H1 (cell line): ENCODE measurements at regions not wholly inside any gene's neighbourhood (a gene's known extent, or its start where the extent isn't known, plus 50 kb on each side); places are given as distances from the start of the nearest gene placed in this dataset.
A peak's percentile ranks its signal among the peaks of the same experiment; 100 is the strongest.

Experiments used
- CTCF ChIA-PET: fragments of 300-600 bp; sonication (Branson Sonifier 250); formaldehyde crosslinking; loops from one replicate; lab custom pipeline; 2021; ENCODE audit not compliant: partially characterized antibody; lab: Charles Lee
- POLR2A ChIA-PET: fragments of 300-600 bp; sonication (Branson Sonifier 250); formaldehyde crosslinking; loops from one replicate; lab custom pipeline; 2021; ENCODE audit warnings: inconsistent platforms; ENCODE audit not compliant: partially characterized antibody; lab: Charles Lee
- DNase-seq, 2 experiments: peaks; one replicate each; pipeline versions ENCODE4 v3.0.0 to v3.0.0-alpha.2; 2010 to 2022; ENCODE audit warnings: low spot score in 2 of 2, low read depth in 1 of 2, mixed read lengths in 1 of 2
- FAIRE-seq: peaks from 2 replicates; lab custom pipeline; 2011; peaks lifted over from hg19 to GRCh38; lab: Jason Lieb, UNC
- H2AFZ ChIP-seq: 2 replicates; pipeline ENCODE4 v1.8.1; 2012; ENCODE audit warnings: low read length, inconsistent platforms
- H2AK5ac ChIP-seq: 2 replicates; pipeline ENCODE4 v1.6.1; 2013; ENCODE audit warnings: low read depth, low read length
- H2BK120ac ChIP-seq: replicated peaks from 2 replicates; pipeline ENCODE3; 2013; ENCODE audit warnings: low read depth, low read length, inconsistent platforms
- H2BK12ac ChIP-seq: 2 replicates; pipeline ENCODE4 v1.6.1; 2013; ENCODE audit warnings: low read depth, low read length
- H2BK15ac ChIP-seq: 2 replicates; pipeline ENCODE4 v1.6.1; 2013; ENCODE audit warnings: low read length
- H2BK20ac ChIP-seq: 2 replicates; pipeline ENCODE4 v1.6.1; 2013; ENCODE audit warnings: low read length
- H2BK5ac ChIP-seq: 2 replicates; pipeline ENCODE4 v1.6.1; 2013; ENCODE audit warnings: low read depth, low read length
- H3K14ac ChIP-seq: 2 replicates; pipeline ENCODE4 v1.6.1; 2013; ENCODE audit warnings: inconsistent platforms; ENCODE audit not compliant: insufficient read length
- H3K18ac ChIP-seq: 2 replicates; pipeline ENCODE4 v1.6.1; 2013; ENCODE audit warnings: low read length; ENCODE audit errors: extremely low read depth
- H3K23ac ChIP-seq: 2 replicates; pipeline ENCODE4 v1.6.1; 2013; ENCODE audit warnings: inconsistent platforms; ENCODE audit not compliant: insufficient read length
- H3K23me2 ChIP-seq: 2 replicates; pipeline ENCODE4 v1.6.1; 2013; ENCODE audit warnings: low read depth, low read length
- H3K27ac ChIP-seq: 2 replicates; pipeline ENCODE4 v1.6.1; 2011; ENCODE audit warnings: low read depth, low read length, inconsistent platforms
- H3K27me3 ChIP-seq, 4 experiments: replicated peaks in 1 of 4; 1 replicate in 1 of 4; 2 replicates in 3 of 4; pipeline versions ENCODE4 v1.6.1 to v1.8.1; 2011 to 2013; ENCODE audit warnings: low read length in 3 of 4, mild to moderate bottlenecking in 3 of 4, inconsistent platforms in 2 of 4, mixed read lengths in 2 of 4, moderate library complexity in 1 of 4; ENCODE audit not compliant: control insufficient read depth in 3 of 4, insufficient read depth in 3 of 4; ENCODE audit errors: extremely low read depth in 1 of 4
- H3K36me3 ChIP-seq, 4 experiments: 2 replicates each; pipeline versions ENCODE4 v1.6.1 to v1.8.1; 2011 to 2013; ENCODE audit warnings: mild to moderate bottlenecking in 4 of 4, low read length in 3 of 4, moderate library complexity in 2 of 4, control low read depth in 1 of 4, inconsistent platforms in 1 of 4; ENCODE audit not compliant: insufficient read depth in 4 of 4, control insufficient read depth in 2 of 4
- H3K4ac ChIP-seq: replicated peaks from 2 replicates; pipeline ENCODE3; 2013; ENCODE audit warnings: low read length, low read depth, mixed read lengths, inconsistent platforms; ENCODE audit not compliant: insufficient read length
- H3K4me1 ChIP-seq, 4 experiments: replicated peaks in 1 of 4; 1 replicate in 1 of 4; 2 replicates in 3 of 4; pipeline versions ENCODE4 v1.6.1 to v1.8.1; 2011 to 2013; ENCODE audit warnings: low read length in 3 of 4, inconsistent platforms in 2 of 4, mixed read lengths in 1 of 4; ENCODE audit not compliant: insufficient read depth in 4 of 4, control insufficient read depth in 3 of 4
- H3K4me2 ChIP-seq, 2 experiments: 2 replicates each; pipeline versions ENCODE4 v1.6.1 to v1.8.1; 2011 to 2013; ENCODE audit warnings: low read depth in 2 of 2, low read length in 2 of 2, control low read depth in 1 of 2, inconsistent platforms in 1 of 2, mild to moderate bottlenecking in 1 of 2; ENCODE audit not compliant: insufficient read depth in 1 of 2
- H3K4me3 ChIP-seq, 4 experiments: fragments of 200-600, 300-600 bp in 1 of 4; sonication (generic), shearing (Covaris generic), sonication (Bioruptor Twin) in 1 of 4; 2 replicates each; pipeline versions ENCODE4 v1.5.1 to v1.8.1; 2011 to 2016; ENCODE audit warnings: low read length in 4 of 4, low read depth in 3 of 4, control low read depth in 2 of 4, inconsistent platforms in 2 of 4, mild to moderate bottlenecking in 2 of 4, mixed read lengths in 1 of 4, moderate library complexity in 1 of 4; ENCODE audit not compliant: insufficient read depth in 2 of 4; ENCODE audit errors: extremely low read depth in 1 of 4
- H3K56ac ChIP-seq: replicated peaks from 2 replicates; pipeline ENCODE3; 2013; ENCODE audit warnings: low read depth, mild to moderate bottlenecking, mixed read lengths, low read length, inconsistent platforms; ENCODE audit not compliant: insufficient read length
- H3K79me1 ChIP-seq: 2 replicates; pipeline ENCODE4 v1.6.1; 2013; ENCODE audit warnings: low read depth, low read length, control low read depth
- H3K79me2 ChIP-seq, 2 experiments: 2 replicates each; pipeline versions ENCODE4 v1.6.1 to v1.8.1; 2012 to 2013; ENCODE audit warnings: low read length in 2 of 2, mild to moderate bottlenecking in 2 of 2, inconsistent platforms in 1 of 2; ENCODE audit not compliant: insufficient read depth in 2 of 2, control insufficient read depth in 1 of 2
- H3K9ac ChIP-seq, 4 experiments: replicated peaks in 1 of 4; 1 replicate in 1 of 4; 2 replicates in 3 of 4; pipeline versions ENCODE4 v1.6.1 to v1.8.1; 2011 to 2013; ENCODE audit warnings: low read depth in 3 of 4, low read length in 3 of 4, control low read depth in 2 of 4, mild to moderate bottlenecking in 2 of 4, moderate library complexity in 2 of 4, inconsistent platforms in 1 of 4; ENCODE audit errors: extremely low read depth in 1 of 4
- H3K9me3 ChIP-seq, 2 experiments: 2 replicates each; pipeline versions ENCODE4 v1.6.1 to v1.8.1; 2012 to 2013; ENCODE audit warnings: mild to moderate bottlenecking in 2 of 2, moderate library complexity in 2 of 2, control low read depth in 1 of 2, inconsistent platforms in 1 of 2, low read depth in 1 of 2, low read length in 1 of 2, mixed read lengths in 1 of 2; ENCODE audit not compliant: insufficient read depth in 2 of 2
- H4K20me1 ChIP-seq, 2 experiments: replicated peaks in 1 of 2; 2 replicates each; pipeline versions ENCODE3 to v1.8.1; 2011 to 2013; ENCODE audit warnings: inconsistent platforms in 2 of 2, low read length in 2 of 2, mild to moderate bottlenecking in 1 of 2; ENCODE audit not compliant: insufficient read depth in 2 of 2, control insufficient read depth in 1 of 2
- H4K5ac ChIP-seq: 2 replicates; pipeline ENCODE4 v1.6.1; 2013; ENCODE audit warnings: low read length, low read depth, mixed read lengths, inconsistent platforms; ENCODE audit not compliant: insufficient read length
- H4K8ac ChIP-seq: 2 replicates; pipeline ENCODE4 v1.8.0; 2013; ENCODE audit warnings: mild to moderate bottlenecking, moderate library complexity, low read length, inconsistent platforms; ENCODE audit not compliant: insufficient read depth; ENCODE audit errors: extremely low read depth
- H4K91ac ChIP-seq: replicated peaks from 2 replicates; pipeline ENCODE3; 2013; ENCODE audit warnings: low read length, mixed read lengths, inconsistent platforms; ENCODE audit not compliant: insufficient read length
- CBX5 ChIP-seq: fragments of 300-800, 300-1000 bp; sonication (generic); IDR thresholded peaks from 2 replicates; pipeline ENCODE4 v1.7.1; 2016; ENCODE audit warnings: antibody characterized with exemption, low read length, low read depth
- KDM4A ChIP-seq: IDR thresholded peaks from one replicate; pipeline ENCODE4 v1.7.1; 2012; ENCODE audit warnings: low read depth, mild to moderate bottlenecking, moderate library complexity, low read length, inconsistent platforms; ENCODE audit not compliant: severe bottlenecking
- RAD21 ChIP-seq, 2 experiments: IDR thresholded peaks in 1 of 2; conservative IDR thresholded peaks in 1 of 2; 2 replicates each; pipeline ENCODE4 v1.6.1; 2011; ENCODE audit warnings: low read depth in 2 of 2, low read length in 2 of 2, improper control_type of control experiment in 1 of 2, inconsistent platforms in 1 of 2, mild to moderate bottlenecking in 1 of 2, moderate library complexity in 1 of 2
- RNF2 ChIP-seq: fragments of 200-900, 300-1000 bp; sonication (generic); IDR thresholded peaks from 2 replicates; pipeline ENCODE4 v1.7.1; 2016; ENCODE audit warnings: borderline replicate concordance, low read depth, mild to moderate bottlenecking, antibody characterized with exemption, low read length; ENCODE audit not compliant: poor library complexity, severe bottlenecking; ENCODE audit errors: missing control alignments
- SIX5 ChIP-seq: IDR thresholded peaks from 2 replicates; pipeline ENCODE4 v1.6.1; 2011; ENCODE audit warnings: mild to moderate bottlenecking, low read depth, low read length
- WGBS, 2 experiments: shearing (Covaris generic) in 1 of 2; methylation state at CpG; one replicate each; pipeline versions ENCODE4 v1.1.6 to v1.1.7; 2013 to 2015; ENCODE audit warnings: low lambda C conversion rate in 2 of 2, mixed read lengths in 2 of 2, inconsistent platforms in 1 of 2, low coverage in 1 of 2, missing lambda C conversion rate in 1 of 2; ENCODE audit not compliant: insufficient replicate concordance in 2 of 2, insufficient coverage in 1 of 2, insufficient read length in 1 of 2; ENCODE audit errors: extremely low coverage in 1 of 2, missing lambda C conversion rate in 1 of 2; 5-methylcytosine and 5-hydroxymethylcytosine counted together

GRCh38 chr18:54033052-54033451 lies 191.4 kb downstream of the MBD2 start:
- WGBS, 2 experiments: 97% methylated on average over 3 of the region's 3 CpGs; no CpG with 5 or more reads in 1 of the 2 experiments
- no peak overlapping the region for H2BK15ac ChIP-seq
- H3K18ac ChIP-seq: no peak overlapping the region
- H4K8ac ChIP-seq: no peak overlapping the region
- H4K20me1 ChIP-seq: no peaks in the 10 kb centered on the region
- H2BK20ac ChIP-seq: no peak overlapping the region
- H2BK12ac ChIP-seq: no peak overlapping the region
- TF ChIP-seq RAD21 (IDR thresholded peaks at IDR 0.05 in 1 of 2, conservative IDR thresholded peaks at IDR 0.05 in 1 of 2; ENCODE audit: low read depth in 2 of 2, low read length in 2 of 2): no peak
- no peak for TF ChIP-seq KDM4A
- TF ChIP-seq RNF2: no peak
- TF ChIP-seq SIX5: no peak
- no peak for TF ChIP-seq CBX5
- no peaks in the 10 kb centered on the region for H3K27me3 ChIP-seq
- no peaks in the 10 kb centered on the region for H3K79me2 ChIP-seq
- ChIA-PET POLR2A (no interaction called here), CTCF (interaction anchor here (0.5 to 1.2 kb wide), 4 partner anchors 54 to 872 kb away, joined by 3 read pairs; no protein-coding TSS in a partner anchor)
- no peaks in the 10 kb centered on the region for H3K23me2 ChIP-seq
- H3K27ac ChIP-seq: no peak overlapping the region
- no peak overlapping the region for H3K4me2 ChIP-seq
- no peak overlapping the region for H2BK5ac ChIP-seq
- H2AK5ac ChIP-seq: no peak overlapping the region
- H2AFZ ChIP-seq: 0 out of 2 replicates have a peak overlapping the region, but pooled peaks have one; percentile 0
- H3K36me3 ChIP-seq: no peaks in the 10 kb centered on the region
- H3K4me3 ChIP-seq: no peak overlapping the region
- H4K5ac ChIP-seq: no peak overlapping the region
- H4K91ac ChIP-seq: no peak overlapping the region
- no peak overlapping the region for H3K9ac ChIP-seq
- H3K9me3 ChIP-seq: no peaks in the 10 kb centered on the region
- no peaks in the 10 kb centered on the region for H3K79me1 ChIP-seq
- no peak overlapping the region for H3K14ac ChIP-seq
- no peak for DNase-seq
- H3K56ac ChIP-seq: no peak overlapping the region
- no peak overlapping the region for H3K4ac ChIP-seq
- FAIRE-seq: no peak
- H3K23ac ChIP-seq: no peak overlapping the region
- H3K4me1 ChIP-seq: no peaks in the 10 kb centered on the region
- H2BK120ac ChIP-seq: no peak overlapping the region
